ENCODE measurements at regions not wholly inside any gene's neighbourhood (a gene's known extent, or its start where the extent isn't known, plus 50 kb on each side); places are given as distances from the start of the nearest gene placed in this dataset.
A peak's percentile ranks its signal among the peaks of the same experiment; 100 is the strongest.

GRCh38 chr12:69151254-69151764 is 88.1 kb upstream of the CPSF6 start:
- Histone ChIP-seq H3K4me2 (replicated peaks; ENCODE audit: low read depth, low read length, poor library complexity, severe bottlenecking) (no peak overlapping the region), H3K9me3 (ENCODE audit: control extremely low read depth in 1 of 3, control insufficient read depth in 2 of 3, insufficient read depth in 1 of 3, low read length in 2 of 3) (no peaks in the 10 kb centered on the region), H3K9ac (ENCODE audit: low read length) (no peak overlapping the region), H3K27ac (ENCODE audit: low read length in 2 of 2) (no peak overlapping the region), H3K36me3 (replicated peaks in 1 of 2; ENCODE audit: control extremely low read depth in 1 of 2, control insufficient read depth in 1 of 2, extremely low read depth in 1 of 2, insufficient read depth in 2 of 2, low read length in 1 of 2) (no peaks in the 10 kb centered on the region), H3K4me1 (ENCODE audit: control insufficient read depth in 2 of 2, insufficient read depth in 2 of 2, low read length in 2 of 2) (no peaks in the 10 kb centered on the region), H3K4me3 (ENCODE audit: control extremely low read depth in 1 of 5, extremely low read depth in 1 of 5, insufficient read depth in 1 of 5, low read depth in 2 of 5, low read length in 4 of 5) (no peak overlapping the region), H4K20me1 (ENCODE audit: control insufficient read depth, insufficient read depth, low read length, poor library complexity, severe bottlenecking) (no peaks in the 10 kb centered on the region), H3K79me2 (ENCODE audit: control insufficient read depth, insufficient read depth, low read length) (no peaks in the 10 kb centered on the region), H2AFZ (ENCODE audit: insufficient read depth, low read depth, low read length, poor library complexity, severe bottlenecking) (no peak overlapping the region), H3K27me3 (replicated peaks in 1 of 4; ENCODE audit: control extremely low read depth in 1 of 4, control insufficient read depth in 3 of 4, insufficient read depth in 4 of 4, low read length in 3 of 4) (peaks cover 0 to 2% (median 0%) of the 10 kb centered on the region in 4 experiments)
- ATAC-seq (ENCODE audit: low read depth) = no peak
- ChIA-PET CTCF (interaction anchor here (0.7 kb wide), 1 partner anchor 260 kb away, joined by 7 read pairs; no protein-coding TSS in a partner anchor), POLR2A (no interaction called here)
- no peaks in the 10 kb centered on the region for H3K9me3 Mint-ChIP-seq (ENCODE audit: insufficient read depth)
- TF ChIP-seq EZH2 (IDR thresholded peaks at IDR 0.05; ENCODE audit: borderline replicate concordance, insufficient read depth, low read depth, low read length, poor library complexity, severe bottlenecking) (no peak), CTCF (IDR thresholded peaks at IDR 0.05) (no peak)
- DNase-seq = no peak
- no CpG with 5 or more reads among the region's 7 CpGs for WGBS (ENCODE audit: insufficient coverage)
- peaks cover 2% of the 10 kb centered on the region for H3K4me1 Mint-ChIP-seq
- no peaks in the 10 kb centered on the region for H3K27me3 Mint-ChIP-seq
- H3K27ac Mint-ChIP-seq = no peak overlapping the region
- intact Hi-C loops (cut with micrococcal nuclease) = no loop called here
- H3K4me3 Mint-ChIP-seq = no peak overlapping the region

- no peaks in the 10 kb centered on the region for H3K79me2 ChIP-seq (ENCODE audit: control insufficient read depth, insufficient read depth, low read length)
- Mint-ChIP-seq H3K9me3 (ENCODE audit: insufficient read depth) (no peaks in the 10 kb centered on the region), H3K27me3 (no peaks in the 10 kb centered on the region), H3K4me3 (no peak overlapping the region), H3K27ac (no peak overlapping the region), H3K4me1 (peaks cover 9% of the 10 kb centered on the region)
- peak overlapping the region; percentile 49 for H2AFZ ChIP-seq (ENCODE audit: insufficient read depth, low read depth, low read length, poor library complexity, severe bottlenecking)
- H3K27me3 ChIP-seq (replicated peaks in 1 of 4; ENCODE audit: control extremely low read depth in 1 of 4, control insufficient read depth in 3 of 4, insufficient read depth in 4 of 4, low read length in 3 of 4) = peaks cover 0 to 2% (median 0%) of the 10 kb centered on the region in 4 experiments
- H3K9ac ChIP-seq (ENCODE audit: low read length) = no peak overlapping the region
- CTCF ChIA-PET = interaction anchor here (0.7 to 4.0 kb wide), 21 partner anchors 10 to 485 kb away, joined by 3 to 84 read pairs (median 4); no protein-coding TSS in a partner anchor
- H4K20me1 ChIP-seq (ENCODE audit: control insufficient read depth, insufficient read depth, low read length, poor library complexity, severe bottlenecking) = no peaks in the 10 kb centered on the region
- TF ChIP-seq CTCF (IDR thresholded peaks at IDR 0.05) (peak; percentile 97), EZH2 (IDR thresholded peaks at IDR 0.05; ENCODE audit: borderline replicate concordance, insufficient read depth, low read depth, low read length, poor library complexity, severe bottlenecking) (no peak)
- no peak overlapping the region for H3K4me3 ChIP-seq (ENCODE audit: control extremely low read depth in 1 of 5, extremely low read depth in 1 of 5, insufficient read depth in 1 of 5, low read depth in 2 of 5, low read length in 4 of 5)
- POLR2A ChIA-PET = interaction anchor here (0.6 to 0.7 kb wide), 2 partner anchors 90 to 134 kb away, joined by 3 read pairs; no protein-coding TSS in a partner anchor
- no peak overlapping the region for H3K4me2 ChIP-seq (replicated peaks; ENCODE audit: low read depth, low read length, poor library complexity, severe bottlenecking)
- no peak overlapping the region for H3K27ac ChIP-seq (ENCODE audit: low read length in 2 of 2)
- DNase-seq = peak; percentile 80
- no peaks in the 10 kb centered on the region for H3K9me3 ChIP-seq (ENCODE audit: control extremely low read depth in 1 of 3, control insufficient read depth in 2 of 3, insufficient read depth in 1 of 3, low read length in 2 of 3)
- intact Hi-C loops (cut with micrococcal nuclease) = loop anchor here (1.0 to 5.0 kb wide), 6 partner anchors 86 to 584 kb away; partner anchors contain the start of genes CCT2 and RAB3IP
- WGBS (ENCODE audit: insufficient coverage) = 0% methylated on average over 4 of the region's 7 CpGs
- peak; percentile 29 for ATAC-seq (ENCODE audit: low read depth)
- H3K36me3 ChIP-seq (replicated peaks in 1 of 2; ENCODE audit: control extremely low read depth in 1 of 2, control insufficient read depth in 1 of 2, extremely low read depth in 1 of 2, insufficient read depth in 2 of 2, low read length in 1 of 2) = no peaks in the 10 kb centered on the region
- peaks cover 3 to 7% of the 10 kb centered on the region in 2 donors for H3K4me1 ChIP-seq (ENCODE audit: control insufficient read depth in 2 of 2, insufficient read depth in 2 of 2, low read length in 2 of 2)
Measured at GRCh38 chr12:69154585-69155363, 84.6 kb upstream of the CPSF6 start.
